ENCODE measurements at regions not wholly inside any gene's neighbourhood (a gene's known extent, or its start where the extent isn't known, plus 50 kb on each side); places are given as distances from the start of the nearest gene placed in this dataset.

GRCh38 chr12:126157575-126157966 is 1092.3 kb downstream of the AACS start:
- TF ChIP-seq CTCF (IDR thresholded peaks at IDR 0.05) (no peak), JUN (CRISPR knock-in tag; IDR thresholded peaks at IDR 0.05) (no peak), SMAD3 (CRISPR knock-in tag; IDR thresholded peaks at IDR 0.05; ENCODE audit: borderline replicate concordance) (no peak), PREB (CRISPR knock-in tag; IDR thresholded peaks at IDR 0.05; ENCODE audit: borderline replicate concordance) (no peak), USF2 (CRISPR knock-in tag; IDR thresholded peaks at IDR 0.05) (no peak), E2F5 (CRISPR knock-in tag; IDR thresholded peaks at IDR 0.05) (no peak), ELF4 (CRISPR knock-in tag; IDR thresholded peaks at IDR 0.05; ENCODE audit: low read depth) (no peak), TEAD4 (CRISPR knock-in tag; IDR thresholded peaks at IDR 0.05) (no peak), SMAD4 (CRISPR knock-in tag; IDR thresholded peaks at IDR 0.05) (no peak), FOXK1 (CRISPR knock-in tag; IDR thresholded peaks at IDR 0.05) (no peak)
